GM23248 (cell line): ENCODE measurements at regions not wholly inside any gene's neighbourhood (a gene's known extent, or its start where the extent isn't known, plus 50 kb on each side); places are given as distances from the start of the nearest gene placed in this dataset.

Source experiments
- DNase-seq: peaks from one replicate; pipeline ENCODE4 v3.0.0-alpha.2; 2015
- H2AFZ ChIP-seq: fragments of 200-600 bp; sonication (generic); 2 replicates; pipeline ENCODE4 v1.6.1; 2016; ENCODE audit warnings: antibody characterized with exemption
- H3F3A ChIP-seq: fragments of 200-600 bp; sonication (generic); 2 replicates; pipeline ENCODE4 v1.6.1; 2016; ENCODE audit warnings: mild to moderate bottlenecking, antibody characterized with exemption, mixed run types; ENCODE audit not compliant: insufficient read depth
- H3K27ac ChIP-seq: fragments of 200-600 bp; sonication (generic); 2 replicates; pipeline ENCODE4 v1.5.1; 2016; ENCODE audit warnings: mild to moderate bottlenecking
- H3K27me3 ChIP-seq: fragments of 200-600 bp; sonication (generic); replicated peaks from 2 replicates; pipeline ENCODE4 v1.6.1; 2016; ENCODE audit warnings: mild to moderate bottlenecking; ENCODE audit not compliant: insufficient read depth
- H3K36me3 ChIP-seq: fragments of 200-600 bp; sonication (generic); 2 replicates; pipeline ENCODE4 v1.6.1; 2016; ENCODE audit warnings: low read depth, mild to moderate bottlenecking
- H3K4me1 ChIP-seq: fragments of 200-600 bp; sonication (generic); 2 replicates; pipeline ENCODE4 v1.6.1; 2016; ENCODE audit warnings: mild to moderate bottlenecking; ENCODE audit not compliant: insufficient read depth
- H3K4me2 ChIP-seq: fragments of 200-600 bp; sonication (generic); one replicate; pipeline ENCODE4 v1.6.1; 2016; ENCODE audit warnings: mild to moderate bottlenecking; ENCODE audit not compliant: unreplicated experiment
- H3K4me3 ChIP-seq: fragments of 200-600 bp; sonication (generic); 2 replicates; pipeline ENCODE4 v1.5.1; 2016; ENCODE audit warnings: mild to moderate bottlenecking
- H3K79me2 ChIP-seq: fragments of 200-600 bp; sonication (generic); 2 replicates; pipeline ENCODE4 v1.6.1; 2016; ENCODE audit warnings: mild to moderate bottlenecking; ENCODE audit not compliant: insufficient read depth
- H3K9ac ChIP-seq: fragments of 200-600 bp; sonication (generic); 2 replicates; pipeline ENCODE4 v1.6.1; 2016; ENCODE audit warnings: mild to moderate bottlenecking
- H3K9me2 ChIP-seq: fragments of 200-600 bp; sonication (generic); 2 replicates; pipeline ENCODE4 v1.6.1; 2016; ENCODE audit warnings: mixed run types, mild to moderate bottlenecking, moderate library complexity; ENCODE audit not compliant: insufficient read depth
- H3K9me3 ChIP-seq: fragments of 200-600 bp; sonication (generic); one replicate; pipeline ENCODE4 v1.6.1; 2017; ENCODE audit warnings: low read depth
- H4K20me1 ChIP-seq: fragments of 200-600 bp; sonication (generic); 2 replicates; pipeline ENCODE4 v1.6.0; 2016; ENCODE audit not compliant: insufficient read depth
- EZH2 ChIP-seq: fragments of 200-600 bp; sonication (generic); IDR thresholded peaks from 2 replicates; pipeline ENCODE4 v1.6.1; 2018; ENCODE audit warnings: antibody characterized with exemption, mild to moderate bottlenecking; ENCODE audit not compliant: insufficient read depth, poor library complexity, severe bottlenecking
- EZH2phosphoT487 ChIP-seq: fragments of 200-600 bp; sonication (generic); IDR thresholded peaks from 2 replicates; pipeline ENCODE4 v1.6.1; 2018; ENCODE audit warnings: antibody characterized with exemption, moderate library complexity, mild to moderate bottlenecking, low read depth; ENCODE audit not compliant: insufficient read depth
- WGBS, 2 experiments: methylation state at CpG; one replicate each; pipeline ENCODE4 v1.1.6; 2015 to 2017; ENCODE audit warnings: low lambda C conversion rate in 2 of 2, low coverage in 1 of 2; ENCODE audit errors: missing lambda C conversion rate in 2 of 2; 5-methylcytosine and 5-hydroxymethylcytosine counted together
- in situ Hi-C: fragments of 300-500 bp; cut with MboI; formaldehyde crosslinking; loops from 2 replicates; pipeline ENCODE4 v1.15.0; 2020

- Histone ChIP-seq H3K9me2 (no peaks in the 10 kb centered on the region), H4K20me1 (no peaks in the 10 kb centered on the region), H3K4me1 (no peaks in the 10 kb centered on the region), H3K36me3 (no peaks in the 10 kb centered on the region), H3K27ac (no peak overlapping the region), H3K9me3 (peaks cover 4% of the 10 kb centered on the region), H3K79me2 (no peaks in the 10 kb centered on the region), H3K4me3 (no peak overlapping the region), H3K4me2 (no peak overlapping the region), H3K9ac (no peak overlapping the region), H3F3A (no peaks in the 10 kb centered on the region), H3K27me3 (no peaks in the 10 kb centered on the region), H2AFZ (no peak overlapping the region)
- in situ Hi-C loops = no loop called here
- 34 to 50% methylated on average over 3 of the region's 3 CpGs for WGBS, 2 experiments
- TF ChIP-seq EZH2phosphoT487 (no peak), EZH2 (no peak)
- no peak for DNase-seq
These were observed 50.6 kb upstream of the ZNF385D start for GRCh38 chr3:21801631-21802030.

GRCh38 chr3:21803604-21804003 lies 52.6 kb upstream of the ZNF385D start:
- no peaks in the 10 kb centered on the region for H3K9me2 ChIP-seq
- H2AFZ ChIP-seq = no peak overlapping the region
- no peak overlapping the region for H3K4me3 ChIP-seq
- no peak overlapping the region for H3K9ac ChIP-seq
- TF ChIP-seq EZH2phosphoT487 (no peak), EZH2 (no peak)
- H3K4me2 ChIP-seq = no peak overlapping the region
- H3K36me3 ChIP-seq = no peaks in the 10 kb centered on the region
- no peaks in the 10 kb centered on the region for H4K20me1 ChIP-seq
- H3K9me3 ChIP-seq = peaks cover 4% of the 10 kb centered on the region
- no peaks in the 10 kb centered on the region for H3K79me2 ChIP-seq
- no peaks in the 10 kb centered on the region for H3F3A ChIP-seq
- no peak for DNase-seq
- in situ Hi-C loops = no loop called here
- WGBS, 2 experiments = 50 to 62% methylated on average over 1 of the region's 1 CpG
- H3K4me1 ChIP-seq = no peaks in the 10 kb centered on the region
- H3K27ac ChIP-seq = no peak overlapping the region
- no peaks in the 10 kb centered on the region for H3K27me3 ChIP-seq

- no peaks in the 10 kb centered on the region for H3K27me3 ChIP-seq
- H3K4me1 ChIP-seq = no peaks in the 10 kb centered on the region
- H4K20me1 ChIP-seq = no peaks in the 10 kb centered on the region
- no peaks in the 10 kb centered on the region for H3F3A ChIP-seq
- H3K27ac ChIP-seq = no peak overlapping the region
- no peak overlapping the region for H2AFZ ChIP-seq
- peaks cover 4% of the 10 kb centered on the region for H3K9me3 ChIP-seq
- no peak overlapping the region for H3K4me2 ChIP-seq
- DNase-seq = no peak
- WGBS, 2 experiments = 6 to 11% methylated on average over 2 of the region's 2 CpGs
- TF ChIP-seq EZH2 (no peak), EZH2phosphoT487 (no peak)
- no peaks in the 10 kb centered on the region for H3K36me3 ChIP-seq
- H3K4me3 ChIP-seq = no peak overlapping the region
- no peaks in the 10 kb centered on the region for H3K9me2 ChIP-seq
- no peak overlapping the region for H3K9ac ChIP-seq
- in situ Hi-C loops = no loop called here
- H3K79me2 ChIP-seq = no peaks in the 10 kb centered on the region
These were observed 53.3 kb upstream of the ZNF385D start for GRCh38 chr3:21804330-21804729.

- in situ Hi-C loops = no loop called here
- no peak overlapping the region for H3K27ac ChIP-seq
- no peaks in the 10 kb centered on the region for H3K4me1 ChIP-seq
- DNase-seq = no peak
- H2AFZ ChIP-seq = no peak overlapping the region
- no peak overlapping the region for H3K4me3 ChIP-seq
- no peaks in the 10 kb centered on the region for H3K27me3 ChIP-seq
- no peak overlapping the region for H3K4me2 ChIP-seq
- no peaks in the 10 kb centered on the region for H4K20me1 ChIP-seq
- no peaks in the 10 kb centered on the region for H3K79me2 ChIP-seq
- TF ChIP-seq EZH2 = no peak
- no peak for TF ChIP-seq EZH2phosphoT487
- H3K9ac ChIP-seq = no peak overlapping the region
- 27 to 35% methylated on average over 1 of the region's 1 CpG for WGBS, 2 experiments
- no peaks in the 10 kb centered on the region for H3K9me3 ChIP-seq
- H3K9me2 ChIP-seq = no peaks in the 10 kb centered on the region
- H3F3A ChIP-seq = no peaks in the 10 kb centered on the region
- no peaks in the 10 kb centered on the region for H3K36me3 ChIP-seq
These were observed 55.7 kb upstream of the ZNF385D start for GRCh38 chr3:21806733-21807132.

- TF ChIP-seq EZH2 (no peak), EZH2phosphoT487 (no peak)
- Histone ChIP-seq H3K4me2 (no peak overlapping the region), H3K27ac (no peak overlapping the region), H3K36me3 (no peaks in the 10 kb centered on the region), H3K9me2 (no peaks in the 10 kb centered on the region), H3K4me1 (peaks cover 14% of the 10 kb centered on the region), H3K9ac (no peak overlapping the region), H2AFZ (no peak overlapping the region), H3K9me3 (no peaks in the 10 kb centered on the region), H3K79me2 (no peaks in the 10 kb centered on the region), H4K20me1 (no peaks in the 10 kb centered on the region), H3K27me3 (no peaks in the 10 kb centered on the region), H3K4me3 (no peak overlapping the region), H3F3A (peaks cover 9% of the 10 kb centered on the region)
- DNase-seq = no peak
- WGBS, 2 experiments = 96 to 97% methylated on average over 12 of the region's 12 CpGs
- in situ Hi-C loops = no loop called here
These were observed 74.7 kb upstream of the ZNF385D start for GRCh38 chr3:21825684-21826083.
